ENCODE measurements at regions not wholly inside any gene's neighbourhood (a gene's known extent, or its start where the extent isn't known, plus 50 kb on each side); places are given as distances from the start of the nearest gene placed in this dataset.

DNA sequence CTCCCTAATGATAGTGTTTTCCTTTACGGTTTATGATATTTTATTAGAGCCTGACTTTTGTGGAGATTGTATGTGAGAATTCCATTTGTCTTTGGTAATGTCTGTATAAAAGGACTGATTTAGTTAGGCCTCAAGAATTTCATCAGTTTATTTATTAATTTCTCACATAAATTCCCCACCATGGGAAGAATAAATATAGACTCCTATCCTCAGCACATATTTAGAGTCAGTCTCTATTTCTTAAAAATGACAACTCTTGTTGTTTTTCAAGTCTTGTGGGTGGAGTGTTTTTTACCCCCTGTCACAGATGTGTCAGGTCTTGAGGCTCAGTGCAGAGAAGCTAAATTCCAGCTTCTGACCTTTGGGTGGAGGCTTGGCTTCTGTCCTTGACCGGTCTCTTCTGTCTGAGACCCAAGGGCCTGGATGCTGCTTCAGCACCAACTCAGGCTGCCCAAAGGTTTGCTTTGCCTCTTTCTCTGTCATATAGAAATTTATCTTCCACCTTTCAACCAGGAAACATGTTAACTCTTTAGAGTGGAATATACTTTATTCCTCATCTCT lies 117.3 kb upstream of the INHBA start:
- CTCF ChIA-PET, result interaction anchor here (0.6 kb wide), 1 partner anchor 1003 kb away, joined by 3 read pairs; no protein-coding TSS in a partner anchor
- TF ChIP-seq, protein P1, sequence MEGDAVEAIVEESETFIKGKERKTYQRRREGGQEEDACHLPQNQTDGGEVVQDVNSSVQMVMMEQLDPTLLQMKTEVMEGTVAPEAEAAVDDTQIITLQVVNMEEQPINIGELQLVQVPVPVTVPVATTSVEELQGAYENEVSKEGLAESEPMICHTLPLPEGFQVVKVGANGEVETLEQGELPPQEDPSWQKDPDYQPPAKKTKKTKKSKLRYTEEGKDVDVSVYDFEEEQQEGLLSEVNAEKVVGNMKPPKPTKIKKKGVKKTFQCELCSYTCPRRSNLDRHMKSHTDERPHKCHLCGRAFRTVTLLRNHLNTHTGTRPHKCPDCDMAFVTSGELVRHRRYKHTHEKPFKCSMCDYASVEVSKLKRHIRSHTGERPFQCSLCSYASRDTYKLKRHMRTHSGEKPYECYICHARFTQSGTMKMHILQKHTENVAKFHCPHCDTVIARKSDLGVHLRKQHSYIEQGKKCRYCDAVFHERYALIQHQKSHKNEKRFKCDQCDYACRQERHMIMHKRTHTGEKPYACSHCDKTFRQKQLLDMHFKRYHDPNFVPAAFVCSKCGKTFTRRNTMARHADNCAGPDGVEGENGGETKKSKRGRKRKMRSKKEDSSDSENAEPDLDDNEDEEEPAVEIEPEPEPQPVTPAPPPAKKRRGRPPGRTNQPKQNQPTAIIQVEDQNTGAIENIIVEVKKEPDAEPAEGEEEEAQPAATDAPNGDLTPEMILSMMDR (IDR thresholded peaks at IDR 0.05; ENCODE audit: insufficient read depth, low read depth, low read length), result no peak
- POLR2A ChIA-PET, result no interaction called here

DNA sequence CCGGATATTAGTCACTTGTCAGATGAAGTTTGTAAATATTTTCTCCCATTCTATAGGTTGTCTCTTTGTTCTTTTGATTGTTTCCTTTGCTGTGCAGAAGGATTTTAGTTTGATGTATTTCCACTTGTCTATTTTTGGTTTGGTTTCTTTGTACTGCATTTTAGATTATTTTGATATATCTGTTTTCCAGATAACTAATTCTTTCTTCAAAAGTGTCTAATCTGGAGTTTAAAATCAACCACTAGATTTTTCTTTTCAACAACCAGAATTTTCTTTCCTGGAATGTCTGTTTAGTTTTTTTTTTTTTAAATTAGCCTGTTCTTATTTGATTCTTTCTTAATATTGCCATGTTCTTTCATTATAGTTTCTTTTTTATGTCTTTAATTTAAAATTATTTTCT lies 116.8 kb upstream of the INHBA start:
- Histone ChIP-seq H3K36me3 (ENCODE audit: control insufficient read depth, insufficient read depth, low read length) (no peaks in the 10 kb centered on the region), H3K4me3 (ENCODE audit: low read depth, low read length) (no peak overlapping the region), H3K27me3 (ENCODE audit: control insufficient read depth, insufficient read depth, low read length) (no peaks in the 10 kb centered on the region)
- TF ChIP-seq, protein P1 (IDR thresholded peaks at IDR 0.05; ENCODE audit: insufficient read depth, low read depth, low read length), result no peak
- no peak for DNase-seq (ENCODE audit: low read depth)
- ChIA-PET CTCF (interaction anchor here (0.6 kb wide), 1 partner anchor 1003 kb away, joined by 3 read pairs; no protein-coding TSS in a partner anchor), POLR2A (no interaction called here)

More for the DNA sequence above, 117.3 kb upstream of the INHBA start:
- Histone ChIP-seq H3K27me3 (ENCODE audit: control insufficient read depth, insufficient read depth, low read length) (no peaks in the 10 kb centered on the region), H3K36me3 (ENCODE audit: control insufficient read depth, insufficient read depth, low read length) (no peaks in the 10 kb centered on the region), H3K4me3 (ENCODE audit: low read depth, low read length) (no peak overlapping the region)
- DNase-seq (ENCODE audit: low read depth), result no peak

DNA sequence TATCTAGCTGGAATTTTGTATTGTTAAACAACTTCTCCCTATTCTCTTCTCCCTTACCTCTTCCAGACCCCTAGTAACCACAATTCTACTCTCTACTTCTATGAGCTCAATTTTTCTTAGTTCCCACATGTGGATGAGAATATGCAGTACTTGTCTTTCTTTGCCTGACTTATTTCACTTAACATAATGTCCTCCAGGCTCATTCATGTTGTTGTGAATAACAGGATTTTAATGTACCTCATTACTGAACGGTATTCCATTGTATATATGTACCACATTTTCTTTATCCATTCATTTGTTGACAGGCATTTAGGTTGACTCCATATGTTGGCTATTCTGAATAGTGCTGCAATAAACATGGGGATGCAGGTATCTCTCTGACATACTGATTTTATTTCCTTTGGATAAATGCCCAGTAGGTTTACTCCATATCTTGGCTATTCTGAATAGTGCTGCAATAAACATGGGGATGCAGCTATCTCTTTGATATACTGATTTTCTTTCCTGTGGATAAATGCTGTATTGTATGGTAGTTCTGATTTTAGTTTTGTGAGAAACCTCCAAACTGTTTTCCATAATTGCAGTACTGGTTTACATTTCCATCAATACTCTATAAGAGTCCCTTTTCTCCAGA lies 116.0 kb upstream of the INHBA start:
- no peaks in the 10 kb centered on the region for H3K27me3 ChIP-seq (ENCODE audit: control insufficient read depth, insufficient read depth, low read length)
- DNase-seq (ENCODE audit: low read depth), result no peak
- H3K4me3 ChIP-seq (ENCODE audit: low read depth, low read length), result no peak overlapping the region
- H3K36me3 ChIP-seq (ENCODE audit: control insufficient read depth, insufficient read depth, low read length), result no peaks in the 10 kb centered on the region
- TF ChIP-seq, protein P1 (IDR thresholded peaks at IDR 0.05; ENCODE audit: insufficient read depth, low read depth, low read length), result no peak
- CTCF ChIA-PET, result interaction anchor here (0.6 kb wide), 1 partner anchor 808 kb away, joined by 3 read pairs; no protein-coding TSS in a partner anchor
- POLR2A ChIA-PET, result no interaction called here

DNA sequence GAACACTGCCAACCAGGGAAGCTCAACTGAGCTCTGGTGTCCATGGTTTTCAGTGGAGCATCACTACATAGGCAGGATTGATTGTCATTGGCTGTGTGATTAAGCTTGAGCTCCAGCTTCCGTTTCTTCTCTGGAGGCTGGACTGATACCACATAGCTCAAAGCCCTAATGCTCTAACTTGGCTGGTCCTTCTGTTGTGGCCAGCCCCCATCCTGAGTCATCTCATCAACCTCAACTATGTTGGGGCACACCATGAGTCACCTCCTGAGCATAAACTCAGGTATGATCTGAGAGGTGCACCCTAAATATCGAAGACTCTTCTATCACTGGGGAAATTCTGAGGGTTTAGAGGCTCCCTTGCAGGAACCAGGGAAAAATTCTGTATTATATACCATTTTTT lies 114.5 kb upstream of the INHBA start:
- TF ChIP-seq, protein P1 (IDR thresholded peaks at IDR 0.05; ENCODE audit: insufficient read depth, low read depth, low read length), result no peak
- H3K4me3 ChIP-seq (ENCODE audit: low read depth, low read length), result no peak overlapping the region
- H3K36me3 ChIP-seq (ENCODE audit: control insufficient read depth, insufficient read depth, low read length), result no peaks in the 10 kb centered on the region
- no peak for DNase-seq (ENCODE audit: low read depth)
- CTCF ChIA-PET, result no interaction called here
- POLR2A ChIA-PET, result no interaction called here
- H3K27me3 ChIP-seq (ENCODE audit: control insufficient read depth, insufficient read depth, low read length), result no peaks in the 10 kb centered on the region

DNA sequence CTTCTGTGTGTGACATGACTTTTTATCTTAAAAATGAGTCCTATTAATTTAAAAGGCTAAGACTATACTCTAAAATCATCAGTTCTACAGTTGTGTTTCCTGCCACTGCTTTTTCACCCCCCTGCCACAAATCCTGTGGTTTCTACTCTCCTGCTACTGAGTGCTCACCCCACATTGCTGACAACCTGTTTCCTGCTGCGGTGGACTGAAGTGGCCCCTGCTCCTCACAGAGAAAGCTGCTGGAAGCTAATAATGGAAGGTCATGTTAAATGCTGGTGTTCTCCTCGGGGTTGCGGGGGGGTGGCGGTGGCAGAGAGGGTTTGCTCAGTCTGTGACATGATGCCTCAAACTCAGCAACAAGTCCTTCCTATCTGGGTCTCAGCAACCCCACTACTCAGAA lies 113.2 kb upstream of the INHBA start:
- ChIA-PET CTCF (interaction anchor here (1.1 kb wide), 1 partner anchor 20 kb away, joined by 3 read pairs; no protein-coding TSS in a partner anchor), POLR2A (no interaction called here)
- DNase-seq (ENCODE audit: low read depth), result no peak
- TF ChIP-seq, protein P1 (IDR thresholded peaks at IDR 0.05; ENCODE audit: insufficient read depth, low read depth, low read length), result no peak
- Histone ChIP-seq H3K4me3 (ENCODE audit: low read depth, low read length) (no peak overlapping the region), H3K27me3 (ENCODE audit: control insufficient read depth, insufficient read depth, low read length) (no peaks in the 10 kb centered on the region), H3K36me3 (ENCODE audit: control insufficient read depth, insufficient read depth, low read length) (no peaks in the 10 kb centered on the region)

Data from BJ (cell line).